OCI-LY1 (cell line): ENCODE measurements at regions not wholly inside any gene's neighbourhood (a gene's known extent, or its start where the extent isn't known, plus 50 kb on each side); places are given as distances from the start of the nearest gene placed in this dataset.

Source experiments
- EZH2 ChIP-seq: fragments of 200-600 bp; sonication (generic), shearing (Covaris generic); IDR thresholded peaks from 2 replicates; pipeline ENCODE4 v1.8.0; 2017; ENCODE audit warnings: borderline replicate concordance, mixed run types, mild to moderate bottlenecking, antibody characterized with exemption, low read length, moderate library complexity, mixed read lengths
- TF ChIP-seq, protein P1 (sequence below): fragments of 200-600 bp; sonication (generic), shearing (Covaris generic); IDR thresholded peaks from 2 replicates; pipeline ENCODE4 v1.5.1; 2017; ENCODE audit warnings: mild to moderate bottlenecking, antibody characterized with exemption, low read length, moderate library complexity, mixed read lengths

- TF ChIP-seq, protein P1, sequence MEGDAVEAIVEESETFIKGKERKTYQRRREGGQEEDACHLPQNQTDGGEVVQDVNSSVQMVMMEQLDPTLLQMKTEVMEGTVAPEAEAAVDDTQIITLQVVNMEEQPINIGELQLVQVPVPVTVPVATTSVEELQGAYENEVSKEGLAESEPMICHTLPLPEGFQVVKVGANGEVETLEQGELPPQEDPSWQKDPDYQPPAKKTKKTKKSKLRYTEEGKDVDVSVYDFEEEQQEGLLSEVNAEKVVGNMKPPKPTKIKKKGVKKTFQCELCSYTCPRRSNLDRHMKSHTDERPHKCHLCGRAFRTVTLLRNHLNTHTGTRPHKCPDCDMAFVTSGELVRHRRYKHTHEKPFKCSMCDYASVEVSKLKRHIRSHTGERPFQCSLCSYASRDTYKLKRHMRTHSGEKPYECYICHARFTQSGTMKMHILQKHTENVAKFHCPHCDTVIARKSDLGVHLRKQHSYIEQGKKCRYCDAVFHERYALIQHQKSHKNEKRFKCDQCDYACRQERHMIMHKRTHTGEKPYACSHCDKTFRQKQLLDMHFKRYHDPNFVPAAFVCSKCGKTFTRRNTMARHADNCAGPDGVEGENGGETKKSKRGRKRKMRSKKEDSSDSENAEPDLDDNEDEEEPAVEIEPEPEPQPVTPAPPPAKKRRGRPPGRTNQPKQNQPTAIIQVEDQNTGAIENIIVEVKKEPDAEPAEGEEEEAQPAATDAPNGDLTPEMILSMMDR, result peak; percentile 61
- TF ChIP-seq EZH2, result no peak
Measured at GRCh38 chr20:59455402-59456341, 148.7 kb upstream of the PHACTR3 start.
